ENCODE measurements at regions not wholly inside any gene's neighbourhood (a gene's known extent, or its start where the extent isn't known, plus 50 kb on each side); places are given as distances from the start of the nearest gene placed in this dataset.

DNA sequence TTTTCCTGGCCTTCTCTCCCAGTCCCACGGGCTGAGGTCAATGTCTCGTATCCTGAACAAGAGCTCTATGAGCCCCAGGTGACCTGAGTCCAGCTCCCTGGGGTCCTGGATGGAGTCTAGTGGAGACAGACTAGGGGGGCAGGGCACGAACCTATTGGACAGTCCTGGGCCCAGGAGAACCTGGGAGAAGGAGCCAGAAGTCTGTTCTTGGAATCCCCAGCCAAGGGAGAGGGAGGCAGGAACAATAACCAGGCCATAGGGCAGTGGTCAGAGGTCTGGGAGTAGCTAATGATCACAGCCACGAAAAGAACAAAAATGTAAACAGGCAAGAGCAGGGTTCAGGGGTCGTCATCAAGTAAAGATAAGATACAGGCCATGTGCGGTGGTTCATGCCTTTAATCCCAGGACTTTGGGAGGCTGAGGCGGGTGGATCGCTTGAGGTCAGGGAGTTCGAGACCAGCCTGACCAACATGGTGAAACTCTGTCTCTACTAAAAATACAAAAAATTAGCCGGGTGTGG, 60.8 kb downstream of the COPRS start:
- TF ChIP-seq ARNT (IDR thresholded peaks at IDR 0.05) (no peak), ELF4 (IDR thresholded peaks at IDR 0.05) (no peak), LEF1 (IDR thresholded peaks at IDR 0.05; ENCODE audit: borderline replicate concordance) (no peak), CTBP1 (IDR thresholded peaks at IDR 0.05; ENCODE audit: borderline replicate concordance) (no peak), TARDBP (IDR thresholded peaks at IDR 0.05) (no peak)

Data from HEK293T (cell line).